Fibroblast of skin of right quadriceps (primary cell): ENCODE measurements at regions not wholly inside any gene's neighbourhood (a gene's known extent, or its start where the extent isn't known, plus 50 kb on each side); places are given as distances from the start of the nearest gene placed in this dataset.
"Not testable (repeated sequence)": the region's sequence is repeated elsewhere in the genome, so short reads cannot be mapped to it uniquely, and the experiment has no call there.

Experiments used
- DNase-seq: peaks from one replicate; pipeline ENCODE4 v3.0.0-alpha.2; 2013

GRCh38 chr5:142402752-142403318 lies 78.0 kb upstream of the SPRY4 start:
- no peak for DNase-seq

GRCh38 chr5:142400415-142400814 lies 75.6 kb upstream of the SPRY4 start:
- DNase-seq = no peak

GRCh38 chr5:142399891-142400290 lies 75.1 kb upstream of the SPRY4 start:
- DNase-seq = no peak

- DNase-seq = no peak
Observed at GRCh38 chr5:142398730-142399055, 73.9 kb upstream of the SPRY4 start.

- DNase-seq = not testable (repeated sequence)
Observed at GRCh38 chr5:142398011-142398729, 73.3 kb upstream of the SPRY4 start.

- DNase-seq = no peak
Observed at GRCh38 chr5:142397178-142397577, 72.4 kb upstream of the SPRY4 start.

- no peak for DNase-seq
Observed at GRCh38 chr5:142396436-142397038, 71.7 kb upstream of the SPRY4 start.

GRCh38 chr5:142395334-142395733 lies 70.5 kb upstream of the SPRY4 start:
- DNase-seq = no peak

- DNase-seq = peak; percentile 32
Observed at GRCh38 chr5:142391058-142391845, 66.4 kb upstream of the SPRY4 start.

GRCh38 chr5:142390334-142390733 lies 65.5 kb upstream of the SPRY4 start:
- DNase-seq = peak; percentile 50

GRCh38 chr5:142388696-142389095 lies 63.9 kb upstream of the SPRY4 start:
- DNase-seq = peak; percentile 51

- no peak for DNase-seq
Observed at GRCh38 chr5:142387024-142387682, 62.3 kb upstream of the SPRY4 start.

- no peak for DNase-seq
Observed at GRCh38 chr5:142386137-142387023, 61.6 kb upstream of the SPRY4 start.

GRCh38 chr5:142385194-142385593 lies 60.4 kb upstream of the SPRY4 start:
- peak; percentile 82 for DNase-seq

- DNase-seq = no peak
Observed at GRCh38 chr5:142384014-142384413, 59.2 kb upstream of the SPRY4 start.

GRCh38 chr5:142382186-142382585 lies 57.4 kb upstream of the SPRY4 start:
- no peak for DNase-seq

GRCh38 chr5:142378737-142379634 lies 54.2 kb upstream of the SPRY4 start:
- DNase-seq = no peak

- no peak for DNase-seq
Observed at GRCh38 chr5:142375944-142376411, 51.2 kb upstream of the SPRY4 start.
